ENCODE measurements at regions not wholly inside any gene's neighbourhood (a gene's known extent, or its start where the extent isn't known, plus 50 kb on each side); places are given as distances from the start of the nearest gene placed in this dataset.
"Not testable (repeated sequence)": the region's sequence is repeated elsewhere in the genome, so short reads cannot be mapped to it uniquely, and the experiment has no call there.

DNA sequence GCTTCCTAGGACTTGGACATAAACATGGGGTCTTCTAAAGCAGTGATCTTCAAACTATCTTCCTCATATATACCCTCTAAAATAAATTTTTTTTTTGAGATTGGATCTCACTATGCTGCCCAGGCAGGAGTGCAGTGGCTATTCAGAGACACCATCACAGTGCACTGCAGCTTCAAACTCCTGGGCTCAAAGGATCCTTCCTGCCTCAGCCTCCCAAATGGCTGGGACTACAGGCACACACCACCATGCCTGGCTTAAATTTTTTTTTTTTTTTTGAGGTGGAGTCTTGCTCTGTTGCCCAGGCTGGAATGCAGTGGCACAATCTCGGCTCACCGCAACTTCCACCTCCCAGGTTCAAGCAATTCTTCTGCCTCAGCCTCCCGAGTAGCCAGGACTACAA, 134.4 kb downstream of the ZFP64 start:
- intact Hi-C loops (cut with DNase I); ATAC-seq; DNase-seq (ENCODE audit: missing footprints): not testable (repeated sequence)

DNA sequence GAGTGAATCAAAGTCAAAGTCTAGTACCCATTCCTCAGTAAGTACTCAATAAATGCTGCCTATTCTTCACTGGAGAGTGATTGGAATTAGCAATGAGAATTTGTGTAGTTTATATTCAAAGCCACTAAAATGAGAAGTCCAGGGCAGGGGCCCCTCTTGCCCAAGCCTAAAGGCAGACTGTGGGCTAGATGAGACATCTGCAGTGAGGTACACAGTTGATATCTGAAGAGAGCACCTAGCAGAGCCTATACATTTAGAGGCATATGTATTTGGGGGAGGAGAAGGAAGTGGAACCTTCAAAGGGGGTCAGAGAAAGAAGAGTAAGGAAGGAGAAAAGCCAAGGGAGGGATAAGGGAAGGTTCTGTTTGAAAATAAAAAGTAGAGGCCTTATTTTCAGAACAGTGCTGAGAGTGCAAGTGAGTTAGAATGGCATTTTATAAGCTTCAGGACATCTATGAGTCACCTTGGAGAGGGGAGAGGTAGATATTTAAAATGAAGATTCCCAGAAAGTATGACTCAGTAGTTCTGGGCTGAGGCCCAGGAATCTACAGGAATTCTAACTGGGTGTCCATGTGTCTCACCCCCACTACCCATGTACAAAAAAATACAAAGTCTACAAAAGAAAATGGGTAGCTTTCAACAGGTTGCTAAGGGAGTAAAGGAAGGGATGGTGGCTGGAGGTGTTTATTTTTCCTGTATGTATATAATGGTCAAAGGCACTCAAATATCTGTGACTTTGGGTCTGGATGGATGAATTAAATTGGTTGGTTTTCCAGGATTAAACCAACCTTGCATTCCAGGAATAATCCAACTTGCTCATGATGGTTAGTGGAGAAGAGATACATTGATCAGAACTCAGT, 135.1 kb downstream of the ZFP64 start:
- DNase-seq (ENCODE audit: missing footprints) (no peak), ATAC-seq (no peak)
- intact Hi-C loops (cut with DNase I): no loop called here

DNA sequence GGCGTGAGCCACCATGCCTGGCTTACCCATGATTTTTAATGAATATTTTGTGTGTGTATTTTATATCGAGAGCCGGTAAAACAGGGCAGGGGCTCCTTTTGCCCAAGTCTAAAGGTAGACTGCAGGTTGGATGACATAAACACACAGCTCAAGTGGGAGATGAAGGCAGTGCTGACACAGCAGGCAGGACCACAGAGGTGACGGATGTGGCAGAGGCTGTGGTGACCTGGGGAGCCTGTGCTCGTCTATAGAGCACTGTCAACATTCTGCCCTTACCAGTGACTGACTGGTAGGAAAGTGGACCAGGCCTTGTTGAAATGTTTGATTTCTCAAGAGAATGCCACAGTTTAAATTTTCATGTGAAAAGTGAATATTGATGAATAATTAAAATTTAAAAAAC, 137.5 kb downstream of the ZFP64 start:
- intact Hi-C loops (cut with DNase I): no loop called here
- DNase-seq (ENCODE audit: missing footprints) (no peak), ATAC-seq (no peak)

DNA sequence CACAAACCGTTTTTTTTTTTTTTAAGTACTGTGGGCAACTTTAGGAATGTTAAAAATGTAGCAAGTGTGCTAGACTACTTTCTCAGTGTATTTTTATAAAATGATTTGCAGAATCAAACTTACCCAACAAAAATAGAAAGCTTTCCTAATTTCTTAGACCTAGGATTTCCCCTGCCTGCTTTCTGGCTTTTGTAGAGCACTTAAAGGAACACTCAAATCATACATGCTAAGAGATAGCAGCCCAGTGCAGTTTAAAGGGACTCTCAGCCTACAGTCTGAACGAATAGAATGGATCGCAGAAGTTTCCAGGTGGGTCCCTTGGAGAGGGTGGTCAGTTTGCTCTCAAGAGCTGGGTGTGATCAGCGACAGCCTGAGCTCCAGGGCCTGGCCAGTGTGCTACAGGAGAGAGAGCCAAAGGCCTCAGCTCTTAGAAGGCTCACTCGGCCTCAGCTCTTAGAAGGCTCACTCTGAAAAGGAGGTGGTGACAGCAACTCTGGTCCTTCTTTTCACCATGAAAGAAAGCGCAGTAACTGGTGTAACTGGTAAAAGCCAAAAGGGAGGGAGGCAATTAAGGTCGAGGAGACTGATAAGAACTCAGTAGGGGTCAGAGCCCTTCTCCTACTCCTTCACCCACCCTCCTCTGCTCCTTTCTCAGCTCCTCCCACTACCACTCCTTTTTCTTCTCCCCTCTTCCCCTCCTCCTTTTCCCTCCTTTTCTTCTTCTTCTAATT, 142.4 kb downstream of the ZFP64 start:
- ATAC-seq: no peak
- DNase-seq (ENCODE audit: missing footprints): no peak
- intact Hi-C loops (cut with DNase I): no loop called here

DNA sequence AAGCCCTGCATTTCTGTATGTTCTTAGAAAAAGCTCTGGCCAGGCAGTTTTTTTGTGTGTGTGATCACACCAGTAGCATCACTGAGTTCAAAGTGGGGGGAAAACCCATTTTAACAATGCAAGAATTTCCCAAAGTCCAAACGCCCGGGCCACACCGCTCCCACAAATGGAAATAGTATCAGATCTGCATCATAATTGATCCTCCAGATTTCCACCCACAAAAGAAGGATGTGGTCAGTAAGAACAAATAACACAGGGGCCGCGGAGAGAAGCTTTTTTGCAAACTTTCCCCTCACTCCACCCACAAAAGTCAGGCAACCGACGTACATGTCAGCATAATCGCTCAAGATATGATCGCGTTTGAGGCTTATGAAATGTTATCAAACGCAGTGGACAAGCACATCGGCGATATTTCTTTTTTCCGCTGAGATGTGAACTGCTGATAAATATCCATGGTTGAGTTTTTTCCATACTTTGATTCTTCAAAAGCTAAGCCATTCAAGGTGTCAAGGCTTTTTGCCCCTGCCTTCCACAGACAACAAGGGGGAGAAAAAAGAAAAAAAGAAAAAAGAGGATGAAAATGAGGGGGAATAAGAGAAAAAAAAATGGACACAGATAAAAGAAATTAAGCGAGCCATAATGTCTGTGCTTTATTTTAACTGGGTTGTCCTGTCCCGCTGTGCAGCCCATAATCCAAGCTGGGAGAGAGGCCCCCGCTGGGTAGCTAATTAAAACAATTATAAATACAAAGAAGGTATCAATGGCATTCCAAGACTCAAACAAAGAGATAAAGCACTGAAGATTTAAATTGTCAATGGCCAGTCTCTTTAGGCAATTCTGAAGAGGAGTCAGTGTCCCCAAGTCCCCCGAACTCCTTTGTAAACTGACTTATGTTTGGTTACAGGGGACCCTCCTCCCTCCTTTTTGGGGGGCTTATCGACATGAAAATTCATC, 143.5 kb downstream of the ZFP64 start:
- DNase-seq (ENCODE audit: missing footprints) (no peak), ATAC-seq (no peak)
- intact Hi-C loops (cut with DNase I): no loop called here

DNA sequence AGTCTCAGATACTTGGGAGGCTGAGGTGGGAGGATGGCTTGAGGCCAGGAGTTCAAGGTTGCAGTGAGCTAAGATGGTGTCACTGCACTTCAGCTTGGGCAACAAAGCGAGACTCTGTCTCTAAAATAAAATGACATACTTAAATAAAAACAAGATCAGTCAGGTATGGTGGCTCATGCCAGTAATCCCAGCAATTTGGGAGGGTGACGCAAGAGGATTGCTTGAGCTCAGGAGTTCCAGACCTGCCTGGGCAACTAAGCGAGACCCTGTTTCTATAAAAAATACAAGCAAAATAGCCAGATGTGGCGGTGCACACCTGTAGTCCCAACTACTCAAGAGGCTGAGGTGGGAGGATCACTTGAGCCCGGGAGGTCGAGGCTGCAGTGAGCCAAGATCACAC, 149.6 kb downstream of the ZFP64 start:
- DNase-seq (ENCODE audit: missing footprints): no peak
- no peak for ATAC-seq
- intact Hi-C loops (cut with DNase I): no loop called here

DNA sequence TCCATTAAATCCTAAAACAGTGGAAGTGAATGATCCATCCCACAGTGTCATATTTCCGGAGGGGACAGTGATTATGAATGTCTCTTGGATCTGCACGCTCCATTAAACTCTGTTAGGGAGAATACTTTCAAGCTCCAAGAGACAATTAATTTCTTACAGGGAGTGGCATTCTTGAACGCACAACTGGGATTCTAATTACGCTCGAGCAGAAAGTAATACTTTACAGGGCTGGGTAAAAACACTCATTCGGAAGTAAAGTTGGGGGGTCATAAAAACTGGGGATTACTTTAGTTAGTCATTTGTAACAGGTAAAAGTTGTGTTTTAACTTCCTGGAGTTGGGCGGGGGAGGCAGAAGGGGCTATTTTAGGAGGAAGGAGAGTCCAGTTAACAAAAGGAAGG, 151.8 kb downstream of the ZFP64 start:
- intact Hi-C loops (cut with DNase I): no loop called here
- DNase-seq (ENCODE audit: missing footprints) (no peak), ATAC-seq (no peak)

DNA sequence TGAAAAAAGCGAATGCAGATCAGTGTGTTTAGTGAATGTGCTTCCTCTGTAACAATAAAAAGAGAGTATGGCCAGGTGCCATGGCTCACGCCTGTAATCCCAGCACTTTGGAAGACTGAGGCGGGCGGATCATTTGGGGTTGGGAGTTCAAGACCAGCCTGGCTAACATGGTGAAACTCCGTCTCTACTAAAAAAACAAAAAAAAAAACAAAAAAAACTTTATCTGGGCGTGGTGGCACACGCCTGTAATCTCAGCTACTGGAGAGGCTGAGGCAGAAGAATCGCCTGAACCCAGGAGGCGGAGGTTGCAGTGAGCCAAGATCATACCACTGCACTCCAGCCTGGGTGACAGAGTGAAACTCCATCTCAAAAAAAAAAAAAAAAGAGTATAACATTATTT, 152.9 kb downstream of the ZFP64 start:
- DNase-seq (ENCODE audit: missing footprints); ATAC-seq; intact Hi-C loops (cut with DNase I): not testable (repeated sequence)

DNA sequence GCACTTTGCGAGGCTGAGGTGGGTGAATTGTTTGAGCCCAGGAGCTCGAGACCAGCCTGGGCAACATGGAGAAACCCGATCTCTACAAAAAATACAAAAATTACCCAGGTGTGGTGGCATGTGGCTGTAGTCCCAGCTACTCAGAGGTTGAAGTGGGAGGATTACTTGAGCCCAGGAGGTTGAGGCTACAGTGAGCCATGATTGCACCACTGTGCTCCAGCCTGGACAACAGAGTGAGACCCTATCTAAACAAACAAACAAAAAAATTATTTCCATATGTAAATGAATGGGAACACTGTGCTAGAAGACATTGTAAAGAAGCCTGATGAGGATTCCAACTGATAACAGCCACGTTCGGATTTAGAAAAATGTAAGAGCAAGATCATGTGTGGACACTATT, 154.2 kb downstream of the ZFP64 start:
- DNase-seq (ENCODE audit: missing footprints) (no peak), ATAC-seq (no peak)
- intact Hi-C loops (cut with DNase I): no loop called here

DNA sequence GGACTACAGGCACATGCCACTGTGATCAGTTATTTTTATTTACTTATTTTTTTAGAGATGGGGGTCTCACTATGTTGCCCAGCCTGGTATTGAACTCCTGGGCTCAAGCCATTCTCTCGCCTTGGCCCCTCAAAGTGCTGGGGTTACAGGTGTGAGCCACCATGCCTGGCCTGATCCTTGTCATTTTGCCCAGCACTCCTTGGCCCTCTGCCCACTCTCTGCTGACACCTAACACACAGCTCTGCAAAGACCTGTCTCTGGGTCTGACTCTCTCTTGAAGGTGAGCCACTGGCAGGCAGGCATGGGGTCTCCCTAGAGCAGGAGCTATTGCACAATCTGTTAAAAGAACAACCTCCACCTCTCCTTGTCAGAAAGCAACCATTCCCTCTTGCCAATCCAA, 155.6 kb downstream of the ZFP64 start:
- intact Hi-C loops (cut with DNase I): no loop called here
- no peak for DNase-seq (ENCODE audit: missing footprints)
- ATAC-seq: no peak

DNA sequence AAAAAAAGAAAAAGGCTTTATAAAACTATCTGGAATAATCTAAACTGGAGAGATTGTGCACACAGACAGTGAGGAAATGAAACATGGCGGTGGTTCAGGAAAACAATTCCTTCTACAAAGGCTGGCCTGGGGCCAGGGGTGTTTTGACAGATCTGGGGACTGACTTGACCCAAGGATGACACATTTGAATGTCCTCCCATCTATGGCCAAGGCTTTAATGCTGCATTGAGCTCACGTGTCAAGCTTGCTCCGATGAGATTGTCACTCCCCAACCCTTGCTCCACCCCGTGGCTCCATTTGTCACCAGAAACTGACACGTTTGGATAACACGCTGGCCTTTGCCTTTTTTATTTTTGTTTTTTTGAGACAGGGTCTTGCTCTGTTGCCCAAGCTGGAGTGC, 156.1 kb downstream of the ZFP64 start:
- intact Hi-C loops (cut with DNase I): no loop called here
- DNase-seq (ENCODE audit: missing footprints): no peak
- no peak for ATAC-seq

DNA sequence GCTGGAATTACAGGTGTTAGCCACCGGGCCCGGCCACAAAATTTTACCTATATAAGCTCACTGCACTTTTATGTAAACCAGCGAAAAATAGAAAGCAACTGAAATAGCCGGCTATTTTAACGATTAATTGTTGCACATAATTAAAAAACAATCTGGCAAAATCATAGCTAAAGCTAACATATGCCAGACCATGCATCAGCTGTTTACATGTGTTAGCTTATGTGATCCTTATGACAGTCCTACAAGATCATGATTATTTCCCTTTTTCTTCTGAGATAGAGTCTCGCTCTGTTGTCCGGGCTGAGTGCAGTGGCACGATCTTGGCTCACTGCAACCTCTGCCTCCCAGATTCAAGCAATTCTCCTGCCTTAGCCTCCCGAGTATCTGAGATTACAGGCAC, 157.0 kb downstream of the ZFP64 start:
- ATAC-seq (no peak), DNase-seq (ENCODE audit: missing footprints) (no peak)
- intact Hi-C loops (cut with DNase I): no loop called here

DNA sequence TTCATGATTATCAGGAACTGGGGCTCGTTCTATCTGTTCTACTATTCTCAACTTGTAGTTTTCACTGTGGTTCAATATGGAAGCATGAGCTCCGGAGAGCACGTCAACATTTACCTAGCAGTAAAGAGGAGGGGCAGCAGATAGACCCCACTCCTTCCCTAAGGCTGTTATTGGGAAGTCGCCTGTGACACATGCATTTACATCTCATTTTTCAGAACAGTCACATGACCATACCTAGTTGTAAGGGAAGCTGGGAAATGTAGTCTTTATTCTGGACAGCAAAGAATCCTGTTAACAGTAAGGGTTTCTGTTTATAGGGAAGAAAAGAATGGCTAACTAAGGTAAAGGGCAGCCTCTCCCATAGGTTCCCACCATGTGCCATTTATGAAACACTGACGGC, 158.3 kb downstream of the ZFP64 start:
- no peak for DNase-seq (ENCODE audit: missing footprints)
- no peak for ATAC-seq

DNA sequence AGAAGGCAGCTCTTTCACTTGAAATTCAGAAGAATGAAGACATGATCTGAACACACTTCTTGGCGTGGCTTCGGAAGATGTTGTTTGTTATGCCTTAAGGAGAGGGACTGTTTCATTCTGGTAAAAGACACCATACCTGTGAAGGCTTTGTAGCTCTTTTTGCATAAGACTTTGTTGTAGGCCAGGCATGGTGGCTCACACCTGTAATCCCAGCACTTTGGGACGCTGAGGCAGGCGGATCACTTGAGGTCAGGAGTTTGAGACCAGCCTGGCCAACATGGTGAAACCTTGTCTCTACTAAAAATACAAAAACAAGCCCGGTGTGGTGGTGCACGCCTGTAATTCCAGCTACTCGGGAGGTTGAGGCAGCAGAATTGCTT, 159.3 kb downstream of the ZFP64 start:
- intact Hi-C loops (cut with DNase I); ATAC-seq; DNase-seq (ENCODE audit: missing footprints): not testable (repeated sequence)

More for the DNA sequence above, 158.3 kb downstream of the ZFP64 start:
- intact Hi-C loops (cut with DNase I): no loop called here

DNA sequence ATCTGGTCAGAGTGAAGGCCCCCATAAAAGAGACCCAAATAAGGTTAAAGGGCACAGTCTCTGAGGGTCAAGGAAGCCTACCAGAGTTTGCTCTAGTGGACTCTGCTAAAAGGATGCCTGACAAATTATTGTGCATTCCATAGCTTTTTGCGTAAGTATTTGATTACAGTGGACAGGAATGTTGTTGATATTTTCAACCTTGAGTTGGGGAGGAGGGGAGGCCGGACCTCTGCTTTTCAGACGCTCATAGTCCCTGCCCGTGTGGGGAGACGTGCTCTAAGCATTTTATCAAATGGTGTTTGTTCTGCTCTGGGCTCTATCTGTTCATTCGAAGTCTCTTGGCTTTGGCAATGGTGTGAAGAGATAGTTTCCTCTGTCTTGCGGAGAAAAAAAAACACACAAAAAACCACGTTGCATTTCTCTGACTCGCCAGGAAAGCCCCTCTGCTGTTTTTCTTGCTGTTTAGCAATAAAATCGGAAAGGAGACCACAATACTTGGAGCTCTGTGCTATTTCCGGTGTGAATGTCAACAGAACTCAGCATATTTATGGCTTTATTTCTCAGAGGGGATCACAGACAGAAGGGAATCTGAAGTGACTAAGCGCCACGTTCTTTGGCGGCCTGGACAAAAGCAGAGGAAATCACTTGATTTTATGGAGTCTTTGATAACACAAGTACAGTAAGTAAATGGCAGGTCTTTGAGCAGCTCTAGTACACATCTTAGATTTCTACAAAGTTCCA, 159.8 kb downstream of the ZFP64 start:
- ATAC-seq: peak; percentile 10
- DNase-seq (ENCODE audit: missing footprints): no peak
- intact Hi-C loops (cut with DNase I): no loop called here

DNA sequence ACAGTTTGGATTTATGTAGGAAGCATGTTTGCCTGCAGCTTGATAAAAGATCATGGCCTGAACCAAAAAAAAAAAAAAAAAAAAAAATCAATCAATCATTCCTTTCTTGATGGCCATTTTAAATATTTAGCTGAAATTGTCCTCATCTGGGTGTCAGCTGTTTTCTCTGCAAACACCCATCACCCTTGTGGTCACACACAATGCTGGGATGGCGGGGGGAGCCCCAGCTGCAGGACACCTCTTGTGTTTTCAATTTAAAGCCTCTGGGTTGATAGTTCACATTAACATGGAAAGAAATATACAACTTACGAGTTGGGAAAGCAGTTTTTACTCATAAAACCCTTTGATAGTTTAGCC, 160.4 kb downstream of the ZFP64 start:
- ATAC-seq: no peak
- intact Hi-C loops (cut with DNase I): no loop called here
- DNase-seq (ENCODE audit: missing footprints): no peak

DNA sequence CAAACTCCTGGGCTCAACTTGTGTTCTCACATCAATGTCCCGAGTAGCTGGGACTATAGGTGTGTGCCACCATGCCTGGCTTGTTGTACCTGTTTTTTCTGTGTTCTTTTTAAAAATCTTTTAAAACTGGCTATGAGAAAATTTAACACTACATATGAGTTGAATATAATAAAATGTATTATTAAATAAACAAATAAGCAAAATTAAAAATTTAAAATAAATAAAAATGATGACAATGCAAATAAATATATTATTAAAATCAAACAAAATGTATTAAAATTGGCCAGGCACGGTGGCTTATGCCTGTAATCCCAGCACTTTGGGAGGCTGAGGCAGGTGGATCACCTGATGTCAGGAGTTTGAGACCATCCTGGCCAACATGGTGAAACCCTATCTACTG, 162.4 kb downstream of the ZFP64 start:
- intact Hi-C loops (cut with DNase I); ATAC-seq; DNase-seq (ENCODE audit: missing footprints): not testable (repeated sequence)

DNA sequence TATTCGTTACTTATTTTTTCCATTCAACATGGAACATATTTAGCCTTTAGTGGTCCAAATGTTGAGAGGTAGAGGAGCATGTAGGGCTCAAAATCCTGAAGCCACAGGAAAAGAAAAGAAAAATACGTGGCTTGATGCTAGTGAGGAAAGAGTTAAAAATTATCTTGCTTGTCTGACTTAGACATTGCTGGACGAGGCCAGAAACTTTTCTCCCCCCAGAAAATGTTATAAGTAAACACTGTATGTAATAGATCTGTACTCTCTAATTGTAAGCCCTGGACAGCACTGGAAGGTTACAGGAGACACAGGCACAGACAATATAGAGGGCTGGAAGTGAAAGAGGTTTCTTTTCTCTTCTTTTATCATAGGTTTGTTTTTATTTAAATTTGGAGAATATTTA, 165.6 kb downstream of the ZFP64 start:
- ATAC-seq (no peak), DNase-seq (ENCODE audit: missing footprints) (no peak)
- intact Hi-C loops (cut with DNase I): no loop called here

DNA sequence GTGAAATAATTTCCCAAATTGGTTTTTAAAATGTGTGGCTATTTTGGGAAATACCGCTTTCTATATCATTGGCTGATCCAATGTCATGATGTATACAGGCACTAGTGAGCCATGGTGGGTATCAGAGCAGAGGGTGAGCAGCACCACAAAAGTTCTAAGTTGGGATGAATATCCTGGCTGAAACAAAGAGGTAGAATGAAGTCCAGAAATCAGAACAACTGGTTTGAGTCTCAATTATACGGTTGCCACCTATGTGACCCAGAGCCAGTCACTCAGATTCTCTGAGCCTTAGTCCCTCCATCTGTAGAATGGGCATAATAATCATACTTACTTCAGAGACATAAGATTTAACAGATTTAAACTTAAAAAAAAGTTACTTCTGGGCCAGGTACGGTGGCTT, 172.3 kb downstream of the ZFP64 start:
- intact Hi-C loops (cut with DNase I): no loop called here
- ATAC-seq: no peak

More for the DNA sequence above, 172.3 kb downstream of the ZFP64 start:
- DNase-seq (ENCODE audit: missing footprints): no peak
